ENCODE measurements at regions not wholly inside any gene's neighbourhood (a gene's known extent, or its start where the extent isn't known, plus 50 kb on each side); places are given as distances from the start of the nearest gene placed in this dataset.

DNA sequence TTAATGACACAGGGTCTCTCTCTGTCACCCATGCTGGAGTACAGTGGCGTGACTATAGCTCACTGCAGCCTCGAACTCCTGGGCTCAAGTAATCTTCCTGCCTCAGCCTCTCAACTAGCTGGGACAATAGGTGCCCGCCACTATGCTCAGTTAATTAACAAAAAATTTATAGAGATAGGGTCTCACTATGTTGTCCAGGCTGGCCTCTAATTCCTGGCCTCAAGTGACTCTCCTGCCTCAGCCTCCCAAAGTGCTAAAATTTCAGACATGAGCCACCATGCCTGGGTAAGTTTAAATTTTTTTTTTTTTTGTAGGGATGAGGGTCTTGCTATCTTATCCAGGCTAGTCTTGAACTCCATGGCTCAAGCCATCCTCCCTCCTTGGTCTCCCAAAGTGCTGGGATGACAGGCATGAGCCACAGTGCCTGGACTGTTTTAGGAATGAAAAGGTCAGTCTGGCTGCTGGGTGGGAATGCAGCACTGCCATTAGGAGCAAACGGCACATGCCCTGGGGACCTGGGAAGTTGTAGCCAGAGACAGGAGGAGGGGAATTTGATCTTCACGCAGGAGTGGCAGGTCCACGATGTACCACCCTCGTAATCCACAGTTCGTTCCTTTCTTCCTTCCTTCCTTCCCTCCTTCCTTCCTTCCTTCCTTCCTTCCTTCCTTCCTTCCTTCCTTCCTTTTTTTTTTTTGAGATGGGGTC is 106.7 kb downstream of the HAPSTR1 start:
- DNase-seq (ENCODE audit: low read depth) = no peak
- TF ChIP-seq, protein P1, sequence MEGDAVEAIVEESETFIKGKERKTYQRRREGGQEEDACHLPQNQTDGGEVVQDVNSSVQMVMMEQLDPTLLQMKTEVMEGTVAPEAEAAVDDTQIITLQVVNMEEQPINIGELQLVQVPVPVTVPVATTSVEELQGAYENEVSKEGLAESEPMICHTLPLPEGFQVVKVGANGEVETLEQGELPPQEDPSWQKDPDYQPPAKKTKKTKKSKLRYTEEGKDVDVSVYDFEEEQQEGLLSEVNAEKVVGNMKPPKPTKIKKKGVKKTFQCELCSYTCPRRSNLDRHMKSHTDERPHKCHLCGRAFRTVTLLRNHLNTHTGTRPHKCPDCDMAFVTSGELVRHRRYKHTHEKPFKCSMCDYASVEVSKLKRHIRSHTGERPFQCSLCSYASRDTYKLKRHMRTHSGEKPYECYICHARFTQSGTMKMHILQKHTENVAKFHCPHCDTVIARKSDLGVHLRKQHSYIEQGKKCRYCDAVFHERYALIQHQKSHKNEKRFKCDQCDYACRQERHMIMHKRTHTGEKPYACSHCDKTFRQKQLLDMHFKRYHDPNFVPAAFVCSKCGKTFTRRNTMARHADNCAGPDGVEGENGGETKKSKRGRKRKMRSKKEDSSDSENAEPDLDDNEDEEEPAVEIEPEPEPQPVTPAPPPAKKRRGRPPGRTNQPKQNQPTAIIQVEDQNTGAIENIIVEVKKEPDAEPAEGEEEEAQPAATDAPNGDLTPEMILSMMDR (IDR thresholded peaks at IDR 0.05; ENCODE audit: insufficient read depth, low read depth, low read length, missing control alignments) = no peak
- no peak overlapping the region for H3K4me3 ChIP-seq (ENCODE audit: low read depth, low read length)

DNA sequence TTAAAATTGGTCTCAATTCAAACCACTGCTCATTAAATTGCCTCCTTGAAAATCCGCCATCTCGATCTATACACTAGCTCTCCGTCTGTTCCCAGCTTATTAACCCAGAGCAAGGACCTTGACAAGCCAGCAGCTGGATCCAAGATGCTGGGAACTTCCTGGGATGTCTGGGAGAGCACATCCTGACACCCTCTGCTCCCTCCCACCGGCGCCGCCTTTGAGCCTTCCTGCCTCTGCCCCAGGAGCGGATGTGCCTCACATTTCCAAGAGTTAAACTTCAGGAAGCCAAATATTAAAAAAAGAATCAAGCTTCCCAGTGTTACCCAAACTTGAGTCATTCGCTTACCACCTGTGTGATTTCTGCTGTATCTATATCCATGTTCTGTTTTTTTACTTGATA is 107.9 kb downstream of the HAPSTR1 start:
- TF ChIP-seq, protein P1 (IDR thresholded peaks at IDR 0.05; ENCODE audit: insufficient read depth, low read depth, low read length, missing control alignments) = no peak
- no peak overlapping the region for H3K4me3 ChIP-seq (ENCODE audit: low read depth, low read length)
- DNase-seq (ENCODE audit: low read depth) = no peak

DNA sequence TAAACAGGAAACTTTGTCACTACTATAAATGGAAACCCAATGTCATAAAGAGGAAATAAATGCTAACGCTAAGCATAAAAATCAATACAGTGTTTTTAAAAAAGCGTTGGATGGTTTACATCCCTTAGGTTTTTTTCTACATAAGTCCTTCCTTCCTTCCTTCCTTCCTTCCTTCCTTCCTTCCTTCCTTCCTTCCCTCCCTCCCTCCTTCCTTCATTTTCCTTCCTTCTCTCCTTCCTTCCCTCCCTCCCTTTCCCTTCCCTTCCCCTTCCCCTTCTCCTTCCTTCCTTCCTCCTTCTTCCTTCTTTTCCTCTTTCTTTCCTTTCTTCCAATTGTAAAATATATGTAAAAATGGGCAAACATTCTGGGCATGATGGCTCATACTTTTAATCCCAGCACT is 108.3 kb downstream of the HAPSTR1 start:
- no peak for DNase-seq (ENCODE audit: low read depth)
- TF ChIP-seq, protein P1 (IDR thresholded peaks at IDR 0.05; ENCODE audit: insufficient read depth, low read depth, low read length, missing control alignments) = no peak
- no peak overlapping the region for H3K4me3 ChIP-seq (ENCODE audit: low read depth, low read length)

DNA sequence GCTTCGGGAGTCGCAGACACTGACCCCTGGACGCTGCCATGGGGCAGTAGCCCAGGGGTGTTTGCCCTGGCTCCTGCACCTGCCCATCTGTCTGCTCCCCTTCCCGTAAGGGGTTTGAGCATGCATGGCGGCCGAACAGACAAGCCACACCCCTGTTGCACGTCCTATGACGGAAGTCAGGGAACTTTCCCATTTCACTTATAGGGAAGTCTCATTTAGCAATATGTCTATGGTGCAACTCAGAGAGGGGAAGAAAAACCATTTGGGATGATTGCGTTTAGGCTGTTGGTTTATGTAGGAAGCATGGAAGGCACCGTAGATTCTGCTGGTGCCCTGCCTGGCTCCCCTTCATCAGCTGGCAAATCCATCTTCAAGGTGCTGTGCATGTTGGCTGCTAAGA is 112.5 kb downstream of the HAPSTR1 start:
- no peak for DNase-seq (ENCODE audit: low read depth)
- TF ChIP-seq, protein P1 (IDR thresholded peaks at IDR 0.05; ENCODE audit: insufficient read depth, low read depth, low read length, missing control alignments) = no peak
- no peak overlapping the region for H3K4me3 ChIP-seq (ENCODE audit: low read depth, low read length)

DNA sequence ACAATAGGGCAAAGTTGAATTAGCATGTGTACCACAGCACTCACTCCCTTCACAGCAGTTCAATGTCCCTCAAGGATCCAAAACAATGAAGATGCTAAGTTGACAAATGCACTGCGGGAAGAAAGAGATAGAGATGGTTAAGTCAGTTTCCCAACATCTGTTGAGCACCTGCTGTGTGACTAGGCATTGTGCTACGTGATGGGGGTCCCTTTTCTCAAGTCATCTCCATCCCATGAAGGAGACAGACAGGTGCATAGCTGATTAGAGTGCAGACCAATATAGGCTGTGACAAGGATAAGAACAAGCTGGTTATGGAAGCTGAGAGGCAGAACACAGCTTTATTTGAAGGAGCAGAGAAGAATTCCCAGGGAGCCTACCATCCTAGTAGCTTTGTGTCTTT is 114.2 kb downstream of the HAPSTR1 start:
- no peak for DNase-seq (ENCODE audit: low read depth)
- H3K4me3 ChIP-seq (ENCODE audit: low read depth, low read length) = no peak overlapping the region
- TF ChIP-seq, protein P1 (IDR thresholded peaks at IDR 0.05; ENCODE audit: insufficient read depth, low read depth, low read length, missing control alignments) = no peak

DNA sequence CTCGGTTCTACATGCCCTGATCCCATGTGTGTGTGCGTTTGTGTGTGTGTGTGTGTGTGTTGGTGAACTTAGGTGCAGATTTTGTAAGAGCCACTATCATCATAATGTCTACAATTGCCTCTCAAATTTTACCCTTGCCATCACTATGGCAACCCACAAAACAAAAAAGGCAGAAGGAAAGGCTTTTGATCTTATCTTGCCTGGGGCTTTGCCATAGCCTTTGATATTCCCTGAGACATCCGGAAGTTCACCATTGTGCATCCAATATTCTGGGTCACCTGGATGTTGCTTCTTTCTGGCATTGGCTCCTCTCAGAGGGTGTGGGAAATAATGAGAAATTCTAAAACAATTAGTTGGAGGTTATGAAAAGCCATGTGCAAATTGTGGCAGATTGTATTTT is 114.7 kb downstream of the HAPSTR1 start:
- no peak overlapping the region for H3K4me3 ChIP-seq (ENCODE audit: low read depth, low read length)
- no peak for DNase-seq (ENCODE audit: low read depth)
- TF ChIP-seq, protein P1 (IDR thresholded peaks at IDR 0.05; ENCODE audit: insufficient read depth, low read depth, low read length, missing control alignments) = no peak

DNA sequence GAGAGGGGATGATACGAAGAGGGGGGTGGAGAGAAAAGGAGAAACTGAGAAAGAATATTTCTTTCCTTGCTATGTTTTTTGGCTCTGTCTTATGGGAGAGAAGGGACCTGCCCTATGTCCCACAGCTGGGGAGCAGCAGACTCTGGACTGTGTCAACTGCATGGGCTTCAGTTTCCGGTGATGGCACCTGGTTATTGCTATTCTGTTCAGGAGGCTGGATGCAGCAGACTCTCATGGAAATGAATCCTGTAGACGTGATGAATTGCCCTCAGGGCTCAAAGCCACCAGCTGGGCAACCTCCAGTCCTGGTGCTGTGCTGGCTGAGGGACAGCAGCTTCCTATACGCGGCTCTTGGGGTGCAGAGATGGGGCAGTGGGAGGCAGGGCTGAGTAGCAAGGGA is 121.2 kb downstream of the HAPSTR1 start:
- TF ChIP-seq, protein P1 (IDR thresholded peaks at IDR 0.05; ENCODE audit: insufficient read depth, low read depth, low read length, missing control alignments) = no peak
- DNase-seq (ENCODE audit: low read depth) = no peak
- H3K4me3 ChIP-seq (ENCODE audit: low read depth, low read length) = no peak overlapping the region
